CD14-positive monocyte (primary cell): ENCODE measurements at regions not wholly inside any gene's neighbourhood (a gene's known extent, or its start where the extent isn't known, plus 50 kb on each side); places are given as distances from the start of the nearest gene placed in this dataset.

ENCODE experiments used
- DNase-seq, 3 donors: peaks; one replicate each; pipeline ENCODE4 v3.0.0-alpha.2; 2011 to 2022
- H2AFZ ChIP-seq: 2 replicates; pipeline ENCODE4 v1.6.0; 2012; ENCODE audit warnings: mild to moderate bottlenecking, low read depth, low read length, inconsistent platforms; ENCODE audit not compliant: insufficient read depth, poor library complexity, severe bottlenecking
- H3K27ac ChIP-seq, 2 donors: 1 replicate in 1 of 2; 2 replicates in 1 of 2; pipeline ENCODE4 v1.5.1; 2012 to 2013; ENCODE audit warnings: low read length in 2 of 2, control low read depth in 1 of 2, inconsistent platforms in 1 of 2, low read depth in 1 of 2, mild to moderate bottlenecking in 1 of 2
- H3K27me3 ChIP-seq, 2 donors: one replicate each; pipeline versions ENCODE4 v1.6.0 to v1.6.1; 2011 to 2013; ENCODE audit warnings: low read length in 2 of 2; ENCODE audit not compliant: control insufficient read depth in 2 of 2, insufficient read depth in 2 of 2
- H3K36me3 ChIP-seq, 2 donors: replicated peaks in 1 of 2; 1 replicate in 1 of 2; 2 replicates in 1 of 2; pipeline versions ENCODE4 v1.5.1 to v1.6.1; 2012 to 2013; ENCODE audit warnings: low read length in 2 of 2, control low read depth in 1 of 2, inconsistent platforms in 1 of 2, mild to moderate bottlenecking in 1 of 2; ENCODE audit not compliant: insufficient read depth in 2 of 2, control insufficient read depth in 1 of 2
- H3K4me1 ChIP-seq, 2 donors: 1 replicate in 1 of 2; 2 replicates in 1 of 2; pipeline versions ENCODE4 v1.5.1 to v1.6.1; 2012 to 2013; ENCODE audit warnings: low read length in 2 of 2, control low read depth in 1 of 2, inconsistent platforms in 1 of 2, mild to moderate bottlenecking in 1 of 2, moderate library complexity in 1 of 2; ENCODE audit not compliant: insufficient read depth in 2 of 2, control insufficient read depth in 1 of 2
- H3K4me2 ChIP-seq: replicated peaks from 2 replicates; pipeline ENCODE3; 2012; ENCODE audit warnings: low read length, moderate library complexity, mild to moderate bottlenecking; ENCODE audit not compliant: poor library complexity, severe bottlenecking; ENCODE audit errors: extremely low read depth
- H3K4me3 ChIP-seq, 3 experiments: fragments of 200-600 bp in 1 of 3; sonication (generic) in 1 of 3; replicated peaks in 1 of 3; 1 replicate in 2 of 3; 2 replicates in 1 of 3; pipeline ENCODE4 v1.5.1; 2011 to 2013; ENCODE audit warnings: low read length in 3 of 3, mild to moderate bottlenecking in 3 of 3, control low read depth in 2 of 3, low read depth in 2 of 3, inconsistent platforms in 1 of 3, moderate library complexity in 1 of 3
- H3K79me2 ChIP-seq: 2 replicates; pipeline ENCODE4 v1.6.0; 2012; ENCODE audit warnings: mild to moderate bottlenecking, control low read depth, inconsistent platforms, low read length, moderate library complexity; ENCODE audit not compliant: insufficient read depth
- H3K9ac ChIP-seq: 2 replicates; pipeline ENCODE4 v1.6.0; 2017; ENCODE audit warnings: low read length, mild to moderate bottlenecking; ENCODE audit not compliant: insufficient read depth, poor library complexity, severe bottlenecking
- H3K9me3 ChIP-seq, 2 donors: replicated peaks in 1 of 2; 1 replicate in 1 of 2; 2 replicates in 1 of 2; pipeline versions ENCODE4 v1.5.1 to v1.6.1; 2012 to 2013; ENCODE audit warnings: low read length in 2 of 2, control low read depth in 1 of 2; ENCODE audit not compliant: control insufficient read depth in 1 of 2, insufficient read depth in 1 of 2
- H4K20me1 ChIP-seq: 2 replicates; pipeline ENCODE4 v1.6.0; 2012; ENCODE audit warnings: mild to moderate bottlenecking, low read length, control low read depth, moderate library complexity; ENCODE audit not compliant: insufficient read depth
- H3K27ac Mint-ChIP-seq, 7 donors: one replicate each; pipeline ENCODE4 v1.8.0; 2020; ENCODE audit warnings: mild to moderate bottlenecking in 7 of 7, mixed read lengths in 7 of 7, moderate library complexity in 6 of 7, inconsistent platforms in 2 of 7
- H3K27me3 Mint-ChIP-seq, 3 donors: one replicate each; pipeline ENCODE4 v1.8.0; 2021 to 2022; ENCODE audit warnings: low read depth in 3 of 3, mild to moderate bottlenecking in 3 of 3, mixed read lengths in 3 of 3, moderate library complexity in 3 of 3, inconsistent platforms in 1 of 3
- H3K36me3 Mint-ChIP-seq, 2 donors: one replicate each; pipeline ENCODE4 v1.8.0; 2020; ENCODE audit warnings: mixed read lengths in 2 of 2, inconsistent platforms in 1 of 2, mild to moderate bottlenecking in 1 of 2
- H3K4me1 Mint-ChIP-seq: one replicate; pipeline ENCODE4 v1.8.0; 2020; ENCODE audit warnings: mild to moderate bottlenecking, mixed read lengths
- H3K4me3 Mint-ChIP-seq, 2 donors: one replicate each; pipeline ENCODE4 v1.8.0; 2020; ENCODE audit warnings: mild to moderate bottlenecking in 2 of 2, mixed read lengths in 2 of 2, moderate library complexity in 1 of 2
- H3K9me3 Mint-ChIP-seq, 7 donors: one replicate each; pipeline ENCODE4 v1.8.0; 2020 to 2022; ENCODE audit warnings: mixed read lengths in 7 of 7, mild to moderate bottlenecking in 6 of 7, moderate library complexity in 6 of 7, inconsistent platforms in 2 of 7
- WGBS: methylation state at CpG from one replicate; pipeline ENCODE4 v1.1.5; 2013; ENCODE audit warnings: missing lambda C conversion rate; ENCODE audit not compliant: insufficient coverage; 5-methylcytosine and 5-hydroxymethylcytosine counted together
- intact Hi-C, 2 donors: fragments of 100-400 bp; cut with micrococcal nuclease; formaldehyde crosslinking; loops; one replicate each; pipeline versions ENCODE4 v1.15.0 to v1.15.1; 2023
- TF ChIP-seq, protein P1 (sequence below): fragments of 200-600 bp; IDR thresholded peaks from one replicate; pipeline ENCODE4 v1.8.0; 2022; ENCODE audit warnings: antibody characterized with exemption, mild to moderate bottlenecking

- Histone ChIP-seq H3K4me2 (no peak overlapping the region), H4K20me1 (no peaks in the 10 kb centered on the region), H3K36me3 (no peaks in the 10 kb centered on the region), H3K9me3 (peaks cover 0 to 4% of the 10 kb centered on the region in 2 donors), H3K4me1 (no peaks in the 10 kb centered on the region), H3K79me2 (no peaks in the 10 kb centered on the region), H3K27me3 (no peaks in the 10 kb centered on the region), H3K27ac (no peak overlapping the region), H2AFZ (no peak overlapping the region), H3K9ac (no peak overlapping the region), H3K4me3 (no peak overlapping the region)
- WGBS: no CpG with 5 or more reads among the region's 2 CpGs
- peaks cover 0 to 2% (median 0%) of the 10 kb centered on the region in 7 donors for H3K9me3 Mint-ChIP-seq
- no peak overlapping the region for H3K4me3 Mint-ChIP-seq
- no peaks in the 10 kb centered on the region for H3K27me3 Mint-ChIP-seq
- intact Hi-C loops: no loop called here
- DNase-seq: no peak
- H3K4me1 Mint-ChIP-seq: no peaks in the 10 kb centered on the region
- H3K27ac Mint-ChIP-seq: no peak overlapping the region
- H3K36me3 Mint-ChIP-seq: no peaks in the 10 kb centered on the region
- TF ChIP-seq, protein P1, sequence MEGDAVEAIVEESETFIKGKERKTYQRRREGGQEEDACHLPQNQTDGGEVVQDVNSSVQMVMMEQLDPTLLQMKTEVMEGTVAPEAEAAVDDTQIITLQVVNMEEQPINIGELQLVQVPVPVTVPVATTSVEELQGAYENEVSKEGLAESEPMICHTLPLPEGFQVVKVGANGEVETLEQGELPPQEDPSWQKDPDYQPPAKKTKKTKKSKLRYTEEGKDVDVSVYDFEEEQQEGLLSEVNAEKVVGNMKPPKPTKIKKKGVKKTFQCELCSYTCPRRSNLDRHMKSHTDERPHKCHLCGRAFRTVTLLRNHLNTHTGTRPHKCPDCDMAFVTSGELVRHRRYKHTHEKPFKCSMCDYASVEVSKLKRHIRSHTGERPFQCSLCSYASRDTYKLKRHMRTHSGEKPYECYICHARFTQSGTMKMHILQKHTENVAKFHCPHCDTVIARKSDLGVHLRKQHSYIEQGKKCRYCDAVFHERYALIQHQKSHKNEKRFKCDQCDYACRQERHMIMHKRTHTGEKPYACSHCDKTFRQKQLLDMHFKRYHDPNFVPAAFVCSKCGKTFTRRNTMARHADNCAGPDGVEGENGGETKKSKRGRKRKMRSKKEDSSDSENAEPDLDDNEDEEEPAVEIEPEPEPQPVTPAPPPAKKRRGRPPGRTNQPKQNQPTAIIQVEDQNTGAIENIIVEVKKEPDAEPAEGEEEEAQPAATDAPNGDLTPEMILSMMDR: no peak
Observed at GRCh38 chr13:56861476-56861875, 279.2 kb upstream of the PRR20A start.

DNA sequence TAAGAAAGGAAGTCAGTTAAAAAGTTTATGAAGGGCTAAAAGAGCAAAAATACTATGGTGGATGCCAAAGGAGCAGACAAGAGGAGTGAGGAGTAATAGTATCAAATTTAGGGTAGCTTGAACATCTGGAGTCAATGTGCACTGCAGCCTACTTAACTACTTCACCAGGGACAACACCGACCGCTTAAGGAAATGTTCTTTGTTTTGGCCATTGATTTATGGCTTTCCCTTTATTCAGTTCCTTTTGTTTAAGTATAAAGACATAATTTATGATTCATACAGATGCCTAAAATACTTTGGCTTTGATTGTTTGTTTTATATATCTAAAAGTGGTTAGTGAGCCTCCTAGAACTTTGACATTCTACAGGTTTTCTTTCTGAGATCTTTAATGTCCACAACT lies 276.3 kb upstream of the PRR20A start:
- Histone ChIP-seq H3K27ac (no peak overlapping the region), H3K9ac (no peak overlapping the region), H3K27me3 (no peaks in the 10 kb centered on the region), H3K4me3 (no peak overlapping the region), H2AFZ (no peak overlapping the region), H3K79me2 (no peaks in the 10 kb centered on the region), H3K9me3 (peaks cover 0 to 4% of the 10 kb centered on the region in 2 donors), H3K4me2 (no peak overlapping the region), H3K4me1 (no peaks in the 10 kb centered on the region), H4K20me1 (no peaks in the 10 kb centered on the region), H3K36me3 (no peaks in the 10 kb centered on the region)
- Mint-ChIP-seq H3K9me3 (peaks cover 0 to 2% (median 0%) of the 10 kb centered on the region in 7 donors), H3K27ac (no peak overlapping the region), H3K27me3 (no peaks in the 10 kb centered on the region), H3K4me1 (no peaks in the 10 kb centered on the region), H3K36me3 (no peaks in the 10 kb centered on the region), H3K4me3 (no peak overlapping the region)
- no peak for DNase-seq
- intact Hi-C loops: no loop called here
- TF ChIP-seq, protein P1: no peak
- WGBS: no CpG with 5 or more reads among the region's 2 CpGs
